ENCODE measurements at regions not wholly inside any gene's neighbourhood (a gene's known extent, or its start where the extent isn't known, plus 50 kb on each side); places are given as distances from the start of the nearest gene placed in this dataset.

GRCh38 chr2:59974051-59974766, 579.2 kb downstream of the BCL11A start:
- H3K36me3 ChIP-seq (ENCODE audit: insufficient read depth, low read length), result no peaks in the 10 kb centered on the region
- H3K9me3 ChIP-seq (ENCODE audit: insufficient read depth, low read length, severe bottlenecking), result no peaks in the 10 kb centered on the region
- DNase-seq, result no peak

DNA sequence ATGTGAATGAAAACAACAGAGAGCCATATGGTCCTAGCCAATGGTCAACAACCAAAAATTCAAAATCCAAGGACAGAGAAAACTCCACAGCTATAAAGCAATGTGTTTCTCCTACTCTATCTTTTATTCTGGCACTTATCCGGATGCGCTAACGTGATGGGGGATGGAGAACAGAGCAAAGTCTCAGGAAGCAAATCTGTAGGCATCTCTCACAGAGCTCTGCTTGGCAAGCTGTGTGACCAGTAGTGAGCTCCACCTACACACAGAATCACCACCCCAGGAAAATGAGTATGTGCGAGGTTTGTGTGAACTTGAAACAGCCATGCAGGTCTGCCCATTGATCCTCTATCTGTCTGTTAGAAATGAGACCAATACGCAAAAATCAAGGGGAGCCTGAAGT, 584.3 kb downstream of the BCL11A start:
- Histone ChIP-seq H3K9ac (ENCODE audit: low read depth, low read length) (no peak overlapping the region), H3K36me3 (ENCODE audit: insufficient read depth, low read length) (no peaks in the 10 kb centered on the region), H3K4me1 (ENCODE audit: insufficient read depth, low read length) (peaks cover 10% of the 10 kb centered on the region), H3K4me3 (ENCODE audit: low read depth in 1 of 2, low read length in 2 of 2) (no peak overlapping the region), H3K9me3 (ENCODE audit: insufficient read depth, low read length, severe bottlenecking) (no peaks in the 10 kb centered on the region), H2AFZ (ENCODE audit: low read depth, low read length) (no peak overlapping the region), H3K4me2 (ENCODE audit: insufficient read depth, low read length) (no peak overlapping the region), H3K27ac (ENCODE audit: low read length) (no peak overlapping the region), H3K27me3 (ENCODE audit: insufficient read depth, low read length, poor library complexity) (no peaks in the 10 kb centered on the region), H4K20me1 (ENCODE audit: insufficient read depth, low read length) (no peaks in the 10 kb centered on the region), H3K79me2 (ENCODE audit: insufficient read depth, low read length) (no peaks in the 10 kb centered on the region)
- no peak for ATAC-seq (ENCODE audit: insufficient read depth, low read depth)
- TF ChIP-seq EZH2 (IDR thresholded peaks at IDR 0.05; ENCODE audit: borderline replicate concordance, low read depth, low read length, severe bottlenecking), result no peak
- TF ChIP-seq CTCF (IDR thresholded peaks at IDR 0.05; ENCODE audit: borderline replicate concordance, extremely low read depth, low read length, poor library complexity, severe bottlenecking), result no peak
- no peak for DNase-seq

More at GRCh38 chr2:59974051-59974766, 579.2 kb downstream of the BCL11A start:
- Histone ChIP-seq H3K79me2 (ENCODE audit: insufficient read depth, low read length) (no peaks in the 10 kb centered on the region), H3K27me3 (ENCODE audit: insufficient read depth, low read length, poor library complexity) (no peaks in the 10 kb centered on the region), H3K4me1 (ENCODE audit: insufficient read depth, low read length) (peaks cover 24% of the 10 kb centered on the region), H3K4me3 (ENCODE audit: low read depth in 1 of 2, low read length in 2 of 2) (no peak overlapping the region), H3K27ac (ENCODE audit: low read length) (peak overlapping the region; percentile 3), H2AFZ (ENCODE audit: low read depth, low read length) (peak overlapping the region; percentile 12; the same call in 1 of the 2 replicates), H3K4me2 (ENCODE audit: insufficient read depth, low read length) (no peak overlapping the region), H4K20me1 (ENCODE audit: insufficient read depth, low read length) (no peaks in the 10 kb centered on the region), H3K9ac (ENCODE audit: low read depth, low read length) (no peak overlapping the region)
- no peak for TF ChIP-seq EZH2 (IDR thresholded peaks at IDR 0.05; ENCODE audit: borderline replicate concordance, low read depth, low read length, severe bottlenecking)
- no peak for TF ChIP-seq CTCF (IDR thresholded peaks at IDR 0.05; ENCODE audit: borderline replicate concordance, extremely low read depth, low read length, poor library complexity, severe bottlenecking)
- peak; percentile 60; the same call in 2 of the 3 replicates for ATAC-seq (ENCODE audit: insufficient read depth, low read depth)

GRCh38 chr2:59968441-59968840, 585.0 kb downstream of the BCL11A start:
- Histone ChIP-seq H3K36me3 (ENCODE audit: insufficient read depth, low read length) (no peaks in the 10 kb centered on the region), H3K4me3 (ENCODE audit: low read depth in 1 of 2, low read length in 2 of 2) (no peak overlapping the region), H3K4me1 (ENCODE audit: insufficient read depth, low read length) (peaks cover 3% of the 10 kb centered on the region), H3K27me3 (ENCODE audit: insufficient read depth, low read length, poor library complexity) (no peaks in the 10 kb centered on the region), H3K79me2 (ENCODE audit: insufficient read depth, low read length) (no peaks in the 10 kb centered on the region), H3K9ac (ENCODE audit: low read depth, low read length) (no peak overlapping the region), H2AFZ (ENCODE audit: low read depth, low read length) (no peak overlapping the region), H3K27ac (ENCODE audit: low read length) (no peak overlapping the region), H3K4me2 (ENCODE audit: insufficient read depth, low read length) (no peak overlapping the region), H4K20me1 (ENCODE audit: insufficient read depth, low read length) (no peaks in the 10 kb centered on the region), H3K9me3 (ENCODE audit: insufficient read depth, low read length, severe bottlenecking) (no peaks in the 10 kb centered on the region)
- no peak for TF ChIP-seq EZH2 (IDR thresholded peaks at IDR 0.05; ENCODE audit: borderline replicate concordance, low read depth, low read length, severe bottlenecking)
- ATAC-seq (ENCODE audit: insufficient read depth, low read depth) (no peak), DNase-seq (no peak)

- Histone ChIP-seq H3K4me1 (ENCODE audit: insufficient read depth, low read length) (no peaks in the 10 kb centered on the region), H3K9me3 (ENCODE audit: insufficient read depth, low read length, severe bottlenecking) (no peaks in the 10 kb centered on the region), H3K9ac (ENCODE audit: low read depth, low read length) (no peak overlapping the region), H3K79me2 (ENCODE audit: insufficient read depth, low read length) (no peaks in the 10 kb centered on the region), H2AFZ (ENCODE audit: low read depth, low read length) (no peak overlapping the region), H3K27me3 (ENCODE audit: insufficient read depth, low read length, poor library complexity) (no peaks in the 10 kb centered on the region), H3K4me3 (ENCODE audit: low read depth in 1 of 2, low read length in 2 of 2) (no peak overlapping the region), H3K27ac (ENCODE audit: low read length) (no peak overlapping the region), H3K36me3 (ENCODE audit: insufficient read depth, low read length) (no peaks in the 10 kb centered on the region), H3K4me2 (ENCODE audit: insufficient read depth, low read length) (no peak overlapping the region), H4K20me1 (ENCODE audit: insufficient read depth, low read length) (no peaks in the 10 kb centered on the region)
- no peak for DNase-seq
- ATAC-seq (ENCODE audit: insufficient read depth, low read depth), result no peak
- no peak for TF ChIP-seq CTCF (IDR thresholded peaks at IDR 0.05; ENCODE audit: borderline replicate concordance, extremely low read depth, low read length, poor library complexity, severe bottlenecking)
- no peak for TF ChIP-seq EZH2 (IDR thresholded peaks at IDR 0.05; ENCODE audit: borderline replicate concordance, low read depth, low read length, severe bottlenecking)
Observed at GRCh38 chr2:59967691-59968090, 585.8 kb downstream of the BCL11A start.
